ENCODE measurements at regions not wholly inside any gene's neighbourhood (a gene's known extent, or its start where the extent isn't known, plus 50 kb on each side); places are given as distances from the start of the nearest gene placed in this dataset.

- peaks cover 13% of the 10 kb centered on the region for H3K4me1 ChIP-seq (ENCODE audit: control insufficient read depth, insufficient read depth, low read length)
- no peak overlapping the region for H3K4me3 ChIP-seq (ENCODE audit: low read depth, low read length)
- no peaks in the 10 kb centered on the region for H3K9me3 ChIP-seq (ENCODE audit: control insufficient read depth, insufficient read depth, low read length)
- H3K27me3 ChIP-seq (ENCODE audit: control insufficient read depth, insufficient read depth, low read length), result no peaks in the 10 kb centered on the region
- H3K36me3 ChIP-seq (ENCODE audit: control insufficient read depth, insufficient read depth, low read length), result no peaks in the 10 kb centered on the region
- H3K9ac ChIP-seq (ENCODE audit: low read depth, low read length), result no peak overlapping the region
These were observed 314.9 kb upstream of the TMTC1 start for GRCh38 chr12:30098677-30099076.

- H3K27me3 ChIP-seq (ENCODE audit: control insufficient read depth, insufficient read depth, low read length), result no peaks in the 10 kb centered on the region
- no peaks in the 10 kb centered on the region for H3K36me3 ChIP-seq (ENCODE audit: control insufficient read depth, insufficient read depth, low read length)
- no peaks in the 10 kb centered on the region for H3K9me3 ChIP-seq (ENCODE audit: control insufficient read depth, insufficient read depth, low read length)
- no peak overlapping the region for H3K4me3 ChIP-seq (ENCODE audit: low read depth, low read length)
- peaks cover 13% of the 10 kb centered on the region for H3K4me1 ChIP-seq (ENCODE audit: control insufficient read depth, insufficient read depth, low read length)
- no peak overlapping the region for H3K9ac ChIP-seq (ENCODE audit: low read depth, low read length)
These were observed 311.8 kb upstream of the TMTC1 start for GRCh38 chr12:30095511-30095910.

GRCh38 chr12:30092983-30093617 is 309.4 kb upstream of the TMTC1 start:
- H3K9me3 ChIP-seq (ENCODE audit: control insufficient read depth, insufficient read depth, low read length), result no peaks in the 10 kb centered on the region
- H3K9ac ChIP-seq (ENCODE audit: low read depth, low read length), result no peak overlapping the region

GRCh38 chr12:30090258-30090657 is 306.5 kb upstream of the TMTC1 start:
- Histone ChIP-seq H3K36me3 (ENCODE audit: control insufficient read depth, insufficient read depth, low read length) (no peaks in the 10 kb centered on the region), H3K9me3 (ENCODE audit: control insufficient read depth, insufficient read depth, low read length) (no peaks in the 10 kb centered on the region), H3K9ac (ENCODE audit: low read depth, low read length) (no peak overlapping the region), H3K4me3 (ENCODE audit: low read depth, low read length) (no peak overlapping the region), H3K4me1 (ENCODE audit: control insufficient read depth, insufficient read depth, low read length) (no peaks in the 10 kb centered on the region), H3K27me3 (ENCODE audit: control insufficient read depth, insufficient read depth, low read length) (no peaks in the 10 kb centered on the region)

More at GRCh38 chr12:30092983-30093617, 309.4 kb upstream of the TMTC1 start:
- no peaks in the 10 kb centered on the region for H3K27me3 ChIP-seq (ENCODE audit: control insufficient read depth, insufficient read depth, low read length)
- peaks cover 2% of the 10 kb centered on the region for H3K4me1 ChIP-seq (ENCODE audit: control insufficient read depth, insufficient read depth, low read length)
- no peaks in the 10 kb centered on the region for H3K36me3 ChIP-seq (ENCODE audit: control insufficient read depth, insufficient read depth, low read length)
- no peak overlapping the region for H3K4me3 ChIP-seq (ENCODE audit: low read depth, low read length)

- Histone ChIP-seq H3K27me3 (ENCODE audit: control insufficient read depth, insufficient read depth, low read length) (no peaks in the 10 kb centered on the region), H3K9me3 (ENCODE audit: control insufficient read depth, insufficient read depth, low read length) (no peaks in the 10 kb centered on the region), H3K4me3 (ENCODE audit: low read depth, low read length) (no peak overlapping the region), H3K9ac (ENCODE audit: low read depth, low read length) (no peak overlapping the region), H3K4me1 (ENCODE audit: control insufficient read depth, insufficient read depth, low read length) (no peaks in the 10 kb centered on the region), H3K36me3 (ENCODE audit: control insufficient read depth, insufficient read depth, low read length) (no peaks in the 10 kb centered on the region)
These were observed 304.7 kb upstream of the TMTC1 start for GRCh38 chr12:30088259-30088995.

- H3K36me3 ChIP-seq (ENCODE audit: control insufficient read depth, insufficient read depth, low read length), result no peaks in the 10 kb centered on the region
- no peaks in the 10 kb centered on the region for H3K4me1 ChIP-seq (ENCODE audit: control insufficient read depth, insufficient read depth, low read length)
- H3K4me3 ChIP-seq (ENCODE audit: low read depth, low read length), result no peak overlapping the region
- H3K9me3 ChIP-seq (ENCODE audit: control insufficient read depth, insufficient read depth, low read length), result no peaks in the 10 kb centered on the region
- no peaks in the 10 kb centered on the region for H3K27me3 ChIP-seq (ENCODE audit: control insufficient read depth, insufficient read depth, low read length)
- no peak overlapping the region for H3K9ac ChIP-seq (ENCODE audit: low read depth, low read length)
These were observed 298.6 kb upstream of the TMTC1 start for GRCh38 chr12:30082381-30082780.

- Histone ChIP-seq H3K4me1 (ENCODE audit: control insufficient read depth, insufficient read depth, low read length) (no peaks in the 10 kb centered on the region), H3K9me3 (ENCODE audit: control insufficient read depth, insufficient read depth, low read length) (no peaks in the 10 kb centered on the region), H3K4me3 (ENCODE audit: low read depth, low read length) (no peak overlapping the region)
These were observed 291.2 kb upstream of the TMTC1 start for GRCh38 chr12:30074916-30075315.

GRCh38 chr12:30072824-30073223 is 289.1 kb upstream of the TMTC1 start:
- Histone ChIP-seq H3K4me1 (ENCODE audit: control insufficient read depth, insufficient read depth, low read length) (no peaks in the 10 kb centered on the region), H3K27me3 (ENCODE audit: control insufficient read depth, insufficient read depth, low read length) (no peaks in the 10 kb centered on the region), H3K9ac (ENCODE audit: low read depth, low read length) (no peak overlapping the region), H3K4me3 (ENCODE audit: low read depth, low read length) (no peak overlapping the region), H3K9me3 (ENCODE audit: control insufficient read depth, insufficient read depth, low read length) (no peaks in the 10 kb centered on the region), H3K36me3 (ENCODE audit: control insufficient read depth, insufficient read depth, low read length) (no peaks in the 10 kb centered on the region)

More at GRCh38 chr12:30074916-30075315, 291.2 kb upstream of the TMTC1 start:
- H3K27me3 ChIP-seq (ENCODE audit: control insufficient read depth, insufficient read depth, low read length), result no peaks in the 10 kb centered on the region
- H3K36me3 ChIP-seq (ENCODE audit: control insufficient read depth, insufficient read depth, low read length), result no peaks in the 10 kb centered on the region
- no peak overlapping the region for H3K9ac ChIP-seq (ENCODE audit: low read depth, low read length)

GRCh38 chr12:30067146-30067545 is 283.4 kb upstream of the TMTC1 start:
- Histone ChIP-seq H3K4me3 (ENCODE audit: low read depth, low read length) (no peak overlapping the region), H3K36me3 (ENCODE audit: control insufficient read depth, insufficient read depth, low read length) (no peaks in the 10 kb centered on the region), H3K9me3 (ENCODE audit: control insufficient read depth, insufficient read depth, low read length) (no peaks in the 10 kb centered on the region), H3K9ac (ENCODE audit: low read depth, low read length) (no peak overlapping the region), H3K4me1 (ENCODE audit: control insufficient read depth, insufficient read depth, low read length) (no peaks in the 10 kb centered on the region), H3K27me3 (ENCODE audit: control insufficient read depth, insufficient read depth, low read length) (no peaks in the 10 kb centered on the region)

GRCh38 chr12:30064906-30065305 is 281.2 kb upstream of the TMTC1 start:
- Histone ChIP-seq H3K36me3 (ENCODE audit: control insufficient read depth, insufficient read depth, low read length) (no peaks in the 10 kb centered on the region), H3K4me1 (ENCODE audit: control insufficient read depth, insufficient read depth, low read length) (no peaks in the 10 kb centered on the region), H3K9ac (ENCODE audit: low read depth, low read length) (no peak overlapping the region), H3K4me3 (ENCODE audit: low read depth, low read length) (no peak overlapping the region), H3K27me3 (ENCODE audit: control insufficient read depth, insufficient read depth, low read length) (no peaks in the 10 kb centered on the region), H3K9me3 (ENCODE audit: control insufficient read depth, insufficient read depth, low read length) (no peaks in the 10 kb centered on the region)

GRCh38 chr12:30063435-30063945 is 279.7 kb upstream of the TMTC1 start:
- Histone ChIP-seq H3K9ac (ENCODE audit: low read depth, low read length) (no peak overlapping the region), H3K9me3 (ENCODE audit: control insufficient read depth, insufficient read depth, low read length) (no peaks in the 10 kb centered on the region), H3K36me3 (ENCODE audit: control insufficient read depth, insufficient read depth, low read length) (no peaks in the 10 kb centered on the region), H3K4me1 (ENCODE audit: control insufficient read depth, insufficient read depth, low read length) (no peaks in the 10 kb centered on the region), H3K27me3 (ENCODE audit: control insufficient read depth, insufficient read depth, low read length) (no peaks in the 10 kb centered on the region), H3K4me3 (ENCODE audit: low read depth, low read length) (no peak overlapping the region)

GRCh38 chr12:30048371-30048770 is 264.6 kb upstream of the TMTC1 start:
- Histone ChIP-seq H3K27me3 (ENCODE audit: control insufficient read depth, insufficient read depth, low read length) (no peaks in the 10 kb centered on the region), H3K9me3 (ENCODE audit: control insufficient read depth, insufficient read depth, low read length) (no peaks in the 10 kb centered on the region), H3K4me3 (ENCODE audit: low read depth, low read length) (no peak overlapping the region), H3K9ac (ENCODE audit: low read depth, low read length) (no peak overlapping the region), H3K36me3 (ENCODE audit: control insufficient read depth, insufficient read depth, low read length) (no peaks in the 10 kb centered on the region), H3K4me1 (ENCODE audit: control insufficient read depth, insufficient read depth, low read length) (peaks cover 3% of the 10 kb centered on the region)

All from iPS-15b (cell line).